ENCODE measurements at regions not wholly inside any gene's neighbourhood (a gene's known extent, or its start where the extent isn't known, plus 50 kb on each side); places are given as distances from the start of the nearest gene placed in this dataset.

DNA sequence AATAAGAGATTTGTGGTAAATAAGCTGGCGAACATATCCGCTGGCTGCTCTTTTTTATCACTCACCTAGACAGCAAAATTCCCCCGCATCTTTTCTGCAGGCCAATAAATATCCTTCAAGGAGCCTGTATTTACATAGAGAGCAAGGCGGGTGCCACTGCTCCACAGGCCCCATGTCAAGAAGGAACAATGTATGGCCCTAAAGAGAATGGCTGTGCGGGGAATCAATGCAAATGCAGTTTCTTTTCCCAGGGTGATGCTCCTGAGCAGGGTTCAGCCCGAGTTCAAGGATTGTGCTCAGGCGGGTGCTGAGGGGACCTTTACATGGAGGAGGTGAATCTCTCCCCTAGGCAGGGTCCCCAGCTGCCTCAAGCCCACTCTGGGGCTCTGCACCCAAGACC lies 494.2 kb upstream of the ZMIZ1 start:
- no peak for DNase-seq

DNA sequence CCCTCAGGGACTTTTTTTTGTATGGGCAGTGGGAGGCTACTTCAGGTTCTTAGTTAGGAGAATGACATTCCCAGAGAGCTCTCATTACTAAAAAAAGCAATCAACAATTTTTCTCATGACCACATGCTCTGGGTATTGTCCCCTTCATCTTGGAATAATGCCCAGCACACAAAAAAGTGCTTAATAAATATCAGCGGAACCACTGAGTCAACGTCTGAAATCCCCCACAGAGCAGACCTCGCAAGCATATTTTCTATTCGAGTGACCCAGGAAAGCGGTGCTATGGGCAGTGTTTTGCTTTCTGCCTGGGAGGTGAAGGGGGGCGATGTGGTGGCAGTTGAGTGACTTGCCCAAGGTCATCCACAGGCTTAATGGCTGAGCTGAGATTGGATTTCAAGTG lies 493.4 kb upstream of the ZMIZ1 start:
- DNase-seq, result no peak

DNA sequence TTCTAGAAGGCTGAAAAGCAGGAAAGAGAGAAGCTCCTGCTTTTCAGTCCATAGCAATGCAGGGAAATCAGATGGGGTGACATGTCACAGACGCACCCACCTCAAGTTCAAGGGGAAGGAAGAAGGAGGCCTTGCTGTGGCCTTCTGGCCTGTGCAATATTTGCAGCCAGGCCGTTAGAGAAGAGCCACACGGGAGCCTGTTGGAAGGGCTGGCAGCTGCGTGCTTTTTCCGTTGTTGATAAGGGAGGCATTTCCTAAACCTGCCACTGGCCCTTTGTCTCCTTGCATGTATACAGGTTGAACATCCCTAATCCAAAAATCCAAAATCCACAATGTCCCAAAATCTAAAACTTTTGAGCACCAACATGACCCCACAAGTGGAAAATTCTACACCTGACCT lies 492.5 kb upstream of the ZMIZ1 start:
- DNase-seq, result no peak

- DNase-seq, result peak; percentile 7 to 55
Measured at GRCh38 chr10:78577712-78578111, 491.1 kb upstream of the ZMIZ1 start.

GRCh38 chr10:78578929-78579328 lies 489.8 kb upstream of the ZMIZ1 start:
- peak; percentile 14 to 90 for DNase-seq

GRCh38 chr10:78579576-78579975 lies 489.2 kb upstream of the ZMIZ1 start:
- DNase-seq, result no peak

DNA sequence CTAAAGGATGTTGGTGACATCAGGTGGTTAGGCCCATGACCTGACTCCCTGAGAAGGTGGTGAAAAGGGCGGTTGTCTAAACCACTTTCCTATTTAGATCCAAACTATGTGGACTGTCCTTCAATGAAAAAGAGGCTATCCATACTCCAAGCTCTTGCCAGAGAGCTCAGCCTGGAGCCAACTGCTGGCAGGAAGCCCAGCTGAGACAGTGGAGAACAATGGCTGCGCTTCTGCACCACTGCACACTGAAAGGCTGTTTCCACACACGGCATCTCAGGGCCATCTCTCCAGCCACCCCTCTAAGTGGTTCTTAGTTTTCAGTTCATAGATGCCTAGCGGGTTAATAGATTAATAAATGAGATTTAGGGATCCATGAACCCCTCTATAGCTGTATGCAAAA lies 488.8 kb upstream of the ZMIZ1 start:
- no peak for DNase-seq

GRCh38 chr10:78581133-78581694 lies 487.6 kb upstream of the ZMIZ1 start:
- no peak for DNase-seq

GRCh38 chr10:78582540-78582939 lies 486.2 kb upstream of the ZMIZ1 start:
- DNase-seq, result no peak

- DNase-seq, result no peak
Measured at GRCh38 chr10:78584266-78584665, 484.5 kb upstream of the ZMIZ1 start.

- DNase-seq, result no peak
Measured at GRCh38 chr10:78584681-78585080, 484.1 kb upstream of the ZMIZ1 start.

- DNase-seq, result no peak
Measured at GRCh38 chr10:78585952-78586351, 482.8 kb upstream of the ZMIZ1 start.

- DNase-seq, result no peak
Measured at GRCh38 chr10:78588194-78588811, 480.5 kb upstream of the ZMIZ1 start.

GRCh38 chr10:78589687-78590086 lies 479.1 kb upstream of the ZMIZ1 start:
- no peak for DNase-seq

- DNase-seq, result no peak
Measured at GRCh38 chr10:78591066-78591465, 477.7 kb upstream of the ZMIZ1 start.

GRCh38 chr10:78594559-78595268 lies 474.1 kb upstream of the ZMIZ1 start:
- DNase-seq, result no peak

DNA sequence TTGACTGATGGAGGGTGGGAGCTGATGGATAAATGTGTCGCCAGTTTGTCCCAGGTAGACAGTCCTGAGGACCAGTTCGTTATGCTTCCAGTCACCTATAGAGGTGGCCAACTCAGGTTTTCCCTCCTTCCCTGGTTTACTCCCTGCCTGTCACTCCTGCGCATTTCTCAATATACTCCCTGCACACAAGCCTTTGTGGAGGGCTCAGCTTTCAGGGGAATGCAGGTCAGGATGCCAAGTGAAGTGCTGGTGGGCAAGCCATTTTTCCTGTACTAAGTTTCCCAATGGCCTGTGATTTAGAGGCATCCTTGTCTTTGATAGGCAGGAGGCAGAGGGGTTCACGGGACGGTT lies 473.5 kb upstream of the ZMIZ1 start:
- no peak for DNase-seq

DNA sequence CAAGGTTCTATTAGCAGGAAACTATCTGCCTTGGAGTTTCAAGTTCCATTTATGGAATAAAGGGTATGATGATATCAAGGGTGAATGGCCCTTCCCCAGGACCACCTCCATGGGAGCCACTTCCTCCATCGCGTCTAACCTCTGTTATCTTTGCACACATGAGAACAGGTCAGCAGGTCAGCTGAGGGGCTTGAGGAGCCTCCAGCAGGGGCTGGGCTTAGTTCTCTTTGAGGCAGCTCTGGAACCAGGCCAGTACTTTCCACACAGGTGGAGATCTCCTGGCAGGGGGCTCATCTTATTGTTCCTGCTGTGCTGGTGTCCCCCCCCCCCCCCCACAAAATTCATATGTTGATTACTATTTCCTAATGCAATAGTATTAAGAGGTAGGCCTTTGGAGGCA lies 472.2 kb upstream of the ZMIZ1 start:
- no peak for DNase-seq

- no peak for DNase-seq
Measured at GRCh38 chr10:78597796-78598555, 470.8 kb upstream of the ZMIZ1 start.

DNA sequence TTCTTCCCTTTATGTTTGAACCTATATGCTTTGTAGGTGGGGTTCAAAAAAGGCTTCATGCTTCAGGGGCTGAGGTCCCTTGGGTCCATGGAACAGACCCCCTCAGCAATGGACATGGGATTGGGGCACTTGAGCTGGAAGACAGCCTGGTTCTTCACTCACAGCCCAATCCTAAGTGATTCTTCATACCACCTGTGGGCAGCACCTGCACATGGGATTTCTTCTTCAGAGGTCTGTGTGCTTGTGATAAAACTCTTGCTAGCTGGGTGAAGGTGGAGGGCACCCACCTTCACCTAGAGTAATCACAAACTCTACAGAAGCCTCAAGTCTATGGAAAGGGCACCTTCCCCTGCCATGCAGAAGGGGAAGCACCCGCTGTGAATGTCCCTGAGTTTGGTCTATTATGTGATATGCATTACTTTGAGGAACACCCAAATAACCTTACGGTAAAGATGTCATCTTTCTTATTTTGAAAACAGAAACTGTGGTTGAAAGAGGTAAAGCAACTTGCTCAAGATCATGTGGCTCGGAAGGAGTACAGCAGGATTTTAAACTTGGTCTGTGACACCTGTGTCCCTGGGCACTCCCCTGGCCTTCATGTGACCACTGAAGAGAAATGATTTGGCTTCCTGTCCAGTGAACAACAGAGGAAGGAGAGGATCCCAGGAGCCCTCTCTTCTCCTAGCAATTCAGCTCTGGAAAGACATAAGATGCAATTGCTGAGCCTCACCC lies 469.5 kb upstream of the ZMIZ1 start:
- DNase-seq, result no peak

GRCh38 chr10:78600121-78600665 lies 468.6 kb upstream of the ZMIZ1 start:
- DNase-seq, result no peak

DNA sequence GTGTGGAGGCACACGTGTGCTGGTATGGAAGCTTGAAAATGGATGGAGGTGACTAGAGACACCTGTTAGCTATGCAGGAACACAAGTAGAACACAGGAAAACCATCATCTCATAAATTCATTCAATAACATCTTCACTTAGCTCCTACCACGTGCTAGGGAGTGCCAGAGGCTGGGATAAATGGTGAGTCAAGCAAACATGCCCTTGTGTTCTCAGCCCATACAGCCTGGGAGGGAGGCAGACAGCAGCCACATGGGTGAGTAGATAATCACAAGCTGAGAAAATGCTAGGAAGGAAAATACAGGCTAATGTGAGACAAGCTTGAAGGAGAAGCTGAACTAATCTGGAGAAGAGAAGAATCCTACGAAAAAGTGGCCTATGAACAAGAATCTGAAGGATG lies 468.0 kb upstream of the ZMIZ1 start:
- no peak for DNase-seq
